ENCODE measurements at regions not wholly inside any gene's neighbourhood (a gene's known extent, or its start where the extent isn't known, plus 50 kb on each side); places are given as distances from the start of the nearest gene placed in this dataset.

- no peak for TF ChIP-seq CTCF (IDR thresholded peaks at IDR 0.05)
- no peak for TF ChIP-seq POLR2A (IDR thresholded peaks at IDR 0.05)
- TF ChIP-seq POLR2AphosphoS5 (IDR thresholded peaks at IDR 0.05), result no peak
Measured at GRCh38 chr2:56654936-56655335, 471.1 kb downstream of the CCDC85A start.
